A673 (cell line): ENCODE measurements at regions not wholly inside any gene's neighbourhood (a gene's known extent, or its start where the extent isn't known, plus 50 kb on each side); places are given as distances from the start of the nearest gene placed in this dataset.
"Not testable (repeated sequence)": the region's sequence is repeated elsewhere in the genome, so short reads cannot be mapped to it uniquely, and the experiment has no call there.

Experiments used
- EZH2 ChIP-seq: fragments of 200-600 bp; sonication (generic); IDR thresholded peaks from 2 replicates; pipeline ENCODE4 v1.6.1; 2017; ENCODE audit warnings: borderline replicate concordance, low read depth, mild to moderate bottlenecking, mixed read lengths, antibody characterized with exemption, low read length; ENCODE audit not compliant: poor library complexity, severe bottlenecking
- TF ChIP-seq, protein P1 (sequence below): fragments of 300-800, 200-600 bp; sonication (generic); conservative IDR thresholded peaks from 2 replicates; pipeline ENCODE4 v1.5.1; 2017; ENCODE audit warnings: low read depth, mild to moderate bottlenecking, antibody characterized with exemption, low read length, moderate library complexity, mixed read lengths

DNA sequence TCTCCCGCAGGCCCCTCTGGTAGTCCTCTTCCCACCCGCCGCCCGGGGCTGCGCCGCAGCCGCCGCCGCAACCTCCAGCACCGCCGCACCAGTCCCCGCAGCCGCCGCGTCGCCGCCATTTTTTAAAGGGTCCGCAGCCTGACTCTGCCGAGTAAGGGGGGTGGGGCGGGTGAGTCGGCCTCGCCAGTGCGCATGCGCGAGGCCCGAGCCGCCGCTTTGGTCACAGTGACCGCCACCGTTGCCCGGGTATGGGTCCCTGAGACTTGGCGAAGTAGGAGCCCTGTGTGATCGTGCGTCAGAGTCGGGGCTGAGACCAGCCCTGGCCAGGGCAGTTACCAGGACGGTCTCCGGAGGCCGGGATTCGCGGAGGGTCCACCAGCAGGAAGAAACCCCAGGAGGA lies 169.6 kb upstream of the ZNG1F start:
- TF ChIP-seq, protein P1, sequence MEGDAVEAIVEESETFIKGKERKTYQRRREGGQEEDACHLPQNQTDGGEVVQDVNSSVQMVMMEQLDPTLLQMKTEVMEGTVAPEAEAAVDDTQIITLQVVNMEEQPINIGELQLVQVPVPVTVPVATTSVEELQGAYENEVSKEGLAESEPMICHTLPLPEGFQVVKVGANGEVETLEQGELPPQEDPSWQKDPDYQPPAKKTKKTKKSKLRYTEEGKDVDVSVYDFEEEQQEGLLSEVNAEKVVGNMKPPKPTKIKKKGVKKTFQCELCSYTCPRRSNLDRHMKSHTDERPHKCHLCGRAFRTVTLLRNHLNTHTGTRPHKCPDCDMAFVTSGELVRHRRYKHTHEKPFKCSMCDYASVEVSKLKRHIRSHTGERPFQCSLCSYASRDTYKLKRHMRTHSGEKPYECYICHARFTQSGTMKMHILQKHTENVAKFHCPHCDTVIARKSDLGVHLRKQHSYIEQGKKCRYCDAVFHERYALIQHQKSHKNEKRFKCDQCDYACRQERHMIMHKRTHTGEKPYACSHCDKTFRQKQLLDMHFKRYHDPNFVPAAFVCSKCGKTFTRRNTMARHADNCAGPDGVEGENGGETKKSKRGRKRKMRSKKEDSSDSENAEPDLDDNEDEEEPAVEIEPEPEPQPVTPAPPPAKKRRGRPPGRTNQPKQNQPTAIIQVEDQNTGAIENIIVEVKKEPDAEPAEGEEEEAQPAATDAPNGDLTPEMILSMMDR, result not testable (repeated sequence)
- not testable (repeated sequence) for TF ChIP-seq EZH2
